ENCODE measurements at regions not wholly inside any gene's neighbourhood (a gene's known extent, or its start where the extent isn't known, plus 50 kb on each side); places are given as distances from the start of the nearest gene placed in this dataset.

DNA sequence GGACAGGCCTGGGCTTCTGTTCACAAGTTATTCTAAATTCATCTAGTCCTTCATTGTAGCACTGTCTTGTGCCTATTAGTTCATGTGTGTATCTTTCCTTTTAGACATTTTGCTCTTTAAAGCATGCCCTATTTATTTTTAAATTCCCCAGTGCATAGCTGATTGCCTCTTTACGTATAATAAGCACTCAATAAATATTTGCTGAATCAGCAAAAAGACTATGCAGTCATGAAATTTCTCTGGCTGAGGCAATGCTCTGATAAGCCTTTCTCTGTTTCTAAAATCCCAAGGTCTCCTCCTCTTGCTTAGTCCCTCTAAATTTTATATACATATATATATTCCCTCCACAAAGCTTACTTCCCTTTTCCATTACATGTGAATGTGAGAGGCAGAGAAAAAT is 315.9 kb upstream of the PCSK5 start:
- TF ChIP-seq SP1 (IDR thresholded peaks at IDR 0.05) (no peak), CTCF (IDR thresholded peaks at IDR 0.05; ENCODE audit: low read depth, low read length, missing input control) (no peak), YY1 (IDR thresholded peaks at IDR 0.05) (no peak), TAF1 (conservative IDR thresholded peaks at IDR 0.05) (no peak), EGR1 (IDR thresholded peaks at IDR 0.05; ENCODE audit: low read depth in 2 of 2) (no peak), GABPA (IDR thresholded peaks at IDR 0.05 in 1 of 2, conservative IDR thresholded peaks at IDR 0.05 in 1 of 2) (no peak), FOXA1 (IDR thresholded peaks at IDR 0.05) (no peak), RAD21 (IDR thresholded peaks at IDR 0.05) (no peak), ZBTB33 (IDR thresholded peaks at IDR 0.05) (no peak), JUND (IDR thresholded peaks at IDR 0.05) (no peak), HNF4A (conservative IDR thresholded peaks at IDR 0.05) (no peak)
- TF ChIP-seq, protein P1, sequence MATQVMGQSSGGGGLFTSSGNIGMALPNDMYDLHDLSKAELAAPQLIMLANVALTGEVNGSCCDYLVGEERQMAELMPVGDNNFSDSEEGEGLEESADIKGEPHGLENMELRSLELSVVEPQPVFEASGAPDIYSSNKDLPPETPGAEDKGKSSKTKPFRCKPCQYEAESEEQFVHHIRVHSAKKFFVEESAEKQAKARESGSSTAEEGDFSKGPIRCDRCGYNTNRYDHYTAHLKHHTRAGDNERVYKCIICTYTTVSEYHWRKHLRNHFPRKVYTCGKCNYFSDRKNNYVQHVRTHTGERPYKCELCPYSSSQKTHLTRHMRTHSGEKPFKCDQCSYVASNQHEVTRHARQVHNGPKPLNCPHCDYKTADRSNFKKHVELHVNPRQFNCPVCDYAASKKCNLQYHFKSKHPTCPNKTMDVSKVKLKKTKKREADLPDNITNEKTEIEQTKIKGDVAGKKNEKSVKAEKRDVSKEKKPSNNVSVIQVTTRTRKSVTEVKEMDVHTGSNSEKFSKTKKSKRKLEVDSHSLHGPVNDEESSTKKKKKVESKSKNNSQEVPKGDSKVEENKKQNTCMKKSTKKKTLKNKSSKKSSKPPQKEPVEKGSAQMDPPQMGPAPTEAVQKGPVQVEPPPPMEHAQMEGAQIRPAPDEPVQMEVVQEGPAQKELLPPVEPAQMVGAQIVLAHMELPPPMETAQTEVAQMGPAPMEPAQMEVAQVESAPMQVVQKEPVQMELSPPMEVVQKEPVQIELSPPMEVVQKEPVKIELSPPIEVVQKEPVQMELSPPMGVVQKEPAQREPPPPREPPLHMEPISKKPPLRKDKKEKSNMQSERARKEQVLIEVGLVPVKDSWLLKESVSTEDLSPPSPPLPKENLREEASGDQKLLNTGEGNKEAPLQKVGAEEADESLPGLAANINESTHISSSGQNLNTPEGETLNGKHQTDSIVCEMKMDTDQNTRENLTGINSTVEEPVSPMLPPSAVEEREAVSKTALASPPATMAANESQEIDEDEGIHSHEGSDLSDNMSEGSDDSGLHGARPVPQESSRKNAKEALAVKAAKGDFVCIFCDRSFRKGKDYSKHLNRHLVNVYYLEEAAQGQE (IDR thresholded peaks at IDR 0.05): no peak
- TF ChIP-seq, protein P2, sequence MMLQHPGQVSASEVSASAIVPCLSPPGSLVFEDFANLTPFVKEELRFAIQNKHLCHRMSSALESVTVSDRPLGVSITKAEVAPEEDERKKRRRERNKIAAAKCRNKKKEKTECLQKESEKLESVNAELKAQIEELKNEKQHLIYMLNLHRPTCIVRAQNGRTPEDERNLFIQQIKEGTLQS (IDR thresholded peaks at IDR 0.05): no peak
- TF ChIP-seq, protein P3, sequence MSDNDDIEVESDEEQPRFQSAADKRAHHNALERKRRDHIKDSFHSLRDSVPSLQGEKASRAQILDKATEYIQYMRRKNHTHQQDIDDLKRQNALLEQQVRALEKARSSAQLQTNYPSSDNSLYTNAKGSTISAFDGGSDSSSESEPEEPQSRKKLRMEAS (IDR thresholded peaks at IDR 0.05): no peak

Measured in liver (tissue), 3 donors.